Frontal cortex (tissue), 3 donors: ENCODE measurements at regions not wholly inside any gene's neighbourhood (a gene's known extent, or its start where the extent isn't known, plus 50 kb on each side); places are given as distances from the start of the nearest gene placed in this dataset.
"Not testable (repeated sequence)": the region's sequence is repeated elsewhere in the genome, so short reads cannot be mapped to it uniquely, and the experiment has no call there.

Experiments used
- DNase-seq, 2 donors: peaks; one replicate each; pipeline ENCODE4 v3.0.0; 2012; ENCODE audit warnings: low spot score in 2 of 2
- FAIRE-seq: peaks from 2 replicates; lab custom pipeline; 2012; peaks lifted over from hg19 to GRCh38; lab: Jason Lieb, UNC
- donor health status: control.
- donor health status: control.
- donor health status: control.

- FAIRE-seq (no peak), DNase-seq (no peak)
Measured at GRCh38 chr2:182625814-182626213, 90.2 kb upstream of the DNAJC10 start.

- FAIRE-seq (no peak), DNase-seq (no peak)
Measured at GRCh38 chr2:182628916-182629315, 87.1 kb upstream of the DNAJC10 start.

- FAIRE-seq = no peak
- no peak for DNase-seq
Measured at GRCh38 chr2:182630207-182630606, 85.8 kb upstream of the DNAJC10 start.

DNA sequence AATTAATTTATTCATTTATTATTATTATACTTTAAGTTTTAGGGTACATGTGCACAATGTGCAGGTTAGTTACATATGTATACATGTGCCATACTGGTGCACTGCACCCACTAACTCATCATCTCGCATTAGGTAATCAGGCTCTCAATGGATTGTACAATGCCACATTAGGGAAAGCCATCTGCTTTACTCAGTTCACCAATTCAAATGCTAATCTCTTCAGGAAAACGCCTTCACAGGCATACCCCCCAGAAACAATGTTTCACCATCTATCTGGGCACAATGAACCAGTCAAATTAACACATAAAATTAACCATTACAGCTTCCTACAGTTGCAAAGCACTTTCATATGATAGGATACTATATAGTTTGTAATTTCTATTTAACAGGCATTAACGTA, 84.8 kb upstream of the DNAJC10 start:
- DNase-seq = no peak

GRCh38 chr2:182634386-182634785, 81.7 kb upstream of the DNAJC10 start:
- no peak for DNase-seq

More for the DNA sequence above, 84.8 kb upstream of the DNAJC10 start:
- FAIRE-seq = no peak

DNA sequence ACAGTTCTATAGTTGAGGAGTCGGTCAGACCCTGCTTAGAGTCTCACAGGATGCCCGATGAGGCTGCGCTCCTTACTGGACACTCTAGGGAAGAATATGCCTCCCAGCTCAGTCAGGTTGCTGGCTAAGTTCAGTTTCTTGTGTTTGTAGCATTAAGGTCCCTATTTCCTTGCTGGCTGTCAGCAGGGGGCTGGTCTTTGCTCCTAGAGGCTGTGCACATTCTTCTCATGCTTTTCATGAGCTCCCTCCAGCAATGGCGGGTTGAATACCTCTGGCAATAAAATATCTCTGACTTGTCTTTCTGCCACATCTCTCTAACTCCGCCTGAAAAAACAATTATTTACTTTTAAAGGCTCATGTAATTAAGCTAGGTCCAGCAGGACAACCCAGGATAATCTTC, 79.4 kb upstream of the DNAJC10 start:
- FAIRE-seq (no peak), DNase-seq (no peak)

More at GRCh38 chr2:182634386-182634785, 81.7 kb upstream of the DNAJC10 start:
- FAIRE-seq = no peak

GRCh38 chr2:182638667-182639066, 77.4 kb upstream of the DNAJC10 start:
- DNase-seq = no peak
- FAIRE-seq = no peak

- DNase-seq (no peak), FAIRE-seq (no peak)
Measured at GRCh38 chr2:182639971-182640370, 76.1 kb upstream of the DNAJC10 start.

GRCh38 chr2:182642328-182642727, 73.7 kb upstream of the DNAJC10 start:
- FAIRE-seq (no peak), DNase-seq (peak in 1 of 2 donors; percentile 16)

GRCh38 chr2:182646763-182647498, 69.1 kb upstream of the DNAJC10 start:
- DNase-seq (no peak), FAIRE-seq (no peak)

DNA sequence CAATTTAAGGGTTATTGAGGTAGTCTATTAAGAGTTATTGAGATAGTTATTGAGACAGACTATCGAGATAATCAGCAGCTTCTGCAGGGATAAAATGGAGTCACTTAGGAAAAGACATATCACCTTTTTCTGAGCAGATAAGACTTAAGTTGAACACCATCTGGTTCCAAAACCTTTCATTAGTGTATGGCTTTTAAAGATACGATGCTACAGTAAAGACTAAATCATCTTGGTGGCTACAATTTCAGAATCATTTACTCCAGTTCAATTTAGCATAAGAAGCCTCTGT, 68.6 kb upstream of the DNAJC10 start:
- DNase-seq = no peak
- no peak for FAIRE-seq

DNA sequence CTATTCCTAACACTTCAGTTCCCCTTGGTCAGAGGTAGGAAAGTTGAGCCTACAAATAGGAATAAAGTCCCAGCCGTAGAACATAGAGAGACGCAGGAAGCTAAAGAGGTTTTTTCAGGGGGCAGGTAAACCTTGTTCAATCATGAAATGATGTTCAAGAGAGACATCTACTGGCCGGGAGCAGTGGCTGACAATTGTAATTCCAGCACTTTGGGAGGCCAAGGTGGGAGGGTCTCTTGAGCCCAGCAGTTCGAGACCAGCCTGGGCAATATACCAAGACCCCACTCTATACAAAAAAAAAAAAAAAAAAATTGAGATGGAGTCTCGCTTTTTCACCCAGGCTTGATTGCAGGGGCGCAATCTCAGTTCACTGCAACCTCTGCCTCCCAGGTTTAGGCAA, 66.7 kb upstream of the DNAJC10 start:
- peak in 1 of 2 donors; percentile 12 for DNase-seq

GRCh38 chr2:182650704-182651103, 65.4 kb upstream of the DNAJC10 start:
- peak in 1 of 2 donors; percentile 14 for DNase-seq
- FAIRE-seq = peak; percentile 93

More for the DNA sequence above, 66.7 kb upstream of the DNAJC10 start:
- no peak for FAIRE-seq

- DNase-seq (no peak), FAIRE-seq (no peak)
Measured at GRCh38 chr2:182652326-182652725, 63.7 kb upstream of the DNAJC10 start.

GRCh38 chr2:182655750-182656149, 60.3 kb upstream of the DNAJC10 start:
- DNase-seq (no peak), FAIRE-seq (no peak)

DNA sequence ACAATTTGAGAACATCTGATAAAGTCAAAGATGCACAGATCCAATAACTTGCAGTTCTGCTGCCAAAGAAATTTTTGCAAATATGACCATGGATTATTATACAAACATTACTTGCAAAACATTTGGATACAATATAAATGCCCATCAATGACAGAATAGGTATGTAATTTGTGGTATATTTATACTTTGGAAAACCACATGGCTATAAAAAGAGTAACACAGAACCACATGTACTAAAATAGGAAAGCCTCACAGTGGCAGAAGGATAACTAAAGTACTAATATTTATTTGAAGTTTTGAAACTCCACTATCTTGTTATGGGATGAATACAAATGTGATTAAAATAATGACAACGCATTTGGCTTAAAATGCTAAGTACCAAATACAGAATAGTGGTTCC, 51.8 kb upstream of the DNAJC10 start:
- FAIRE-seq (no peak), DNase-seq (no peak)

DNA sequence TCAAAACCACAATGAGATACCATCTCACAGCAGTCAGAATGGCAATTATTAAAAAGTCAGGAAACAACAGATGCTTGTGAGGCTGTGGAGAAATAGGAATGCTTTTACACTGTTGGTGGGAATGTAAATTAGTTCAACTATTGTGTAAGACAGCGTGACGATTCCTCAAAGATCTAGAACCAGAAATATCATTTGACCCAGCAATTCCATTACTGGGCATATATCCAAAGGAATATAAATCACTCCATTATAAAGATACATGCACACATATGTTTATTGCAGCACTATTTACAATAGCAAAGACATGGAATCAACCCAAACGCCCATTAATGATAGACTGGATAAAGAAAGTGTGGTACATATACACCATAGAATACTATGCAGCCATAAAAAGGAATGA, 50.6 kb upstream of the DNAJC10 start:
- not testable (repeated sequence) for FAIRE-seq, DNase-seq
